ENCODE measurements at regions not wholly inside any gene's neighbourhood (a gene's known extent, or its start where the extent isn't known, plus 50 kb on each side); places are given as distances from the start of the nearest gene placed in this dataset.
A peak's percentile ranks its signal among the peaks of the same experiment; 100 is the strongest.

DNA sequence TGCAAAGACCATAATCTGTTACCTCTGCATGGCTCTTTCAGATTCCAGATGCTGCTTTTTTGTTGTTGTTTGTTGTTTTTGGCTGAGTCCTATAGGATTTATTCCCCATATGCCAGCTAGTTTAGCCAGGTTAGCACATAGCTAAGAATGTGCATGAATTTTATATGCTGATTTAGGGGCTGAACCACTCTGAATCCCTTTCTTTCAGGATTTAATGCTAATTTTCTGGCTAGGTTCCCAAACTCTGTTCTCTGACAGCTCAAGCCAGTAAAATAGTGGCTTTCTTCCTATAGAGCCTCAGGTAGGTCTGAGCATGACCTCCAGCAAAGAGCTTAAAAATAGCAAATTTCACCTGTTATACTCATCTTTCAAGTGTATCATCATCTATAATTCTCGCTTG, 521.4 kb downstream of the CAAP1 start:
- DNase-seq, result no peak

GRCh38 chr9:26369093-26369492, 523.5 kb downstream of the CAAP1 start:
- peak; percentile 47 for DNase-seq

DNA sequence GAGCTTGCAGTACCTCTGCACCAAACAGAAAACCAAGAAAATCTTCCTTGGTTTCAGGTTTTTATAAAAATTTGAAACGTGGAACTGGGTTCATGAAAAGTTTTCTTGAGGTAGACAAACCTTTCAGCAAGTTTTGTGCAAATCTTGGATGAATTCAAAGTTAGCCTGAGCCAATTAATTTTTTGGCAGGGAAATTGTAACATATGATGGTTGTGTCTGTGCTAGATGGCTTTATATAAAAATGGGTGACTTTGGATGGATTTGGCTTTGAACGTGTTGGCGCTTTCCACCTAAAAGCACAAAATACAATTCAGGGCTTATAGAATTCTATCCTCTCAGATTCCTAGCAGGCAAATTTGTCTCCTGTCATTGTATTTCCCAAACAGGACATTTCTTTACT, 524.4 kb downstream of the CAAP1 start:
- no peak for DNase-seq

GRCh38 chr9:26361010-26361409, 531.6 kb downstream of the CAAP1 start:
- DNase-seq, result no peak

DNA sequence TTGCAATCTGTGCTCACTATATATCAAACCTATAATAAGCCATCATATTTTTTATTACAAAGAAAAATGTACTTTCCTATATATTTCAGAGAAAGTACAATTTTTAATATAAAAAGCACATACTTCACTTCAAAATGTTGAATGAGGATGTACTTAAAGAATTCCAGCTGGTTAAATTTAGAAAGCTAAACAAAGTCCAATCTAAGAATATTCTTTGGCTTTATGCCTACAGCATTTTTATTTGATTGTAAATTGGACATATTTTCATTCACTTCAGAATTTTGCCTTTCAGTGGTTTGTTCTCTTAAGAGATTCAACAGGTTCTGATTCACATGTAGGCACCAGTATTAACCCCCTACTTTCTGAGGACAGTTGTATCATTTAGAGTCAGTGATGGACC, 533.8 kb downstream of the CAAP1 start:
- DNase-seq, result no peak

DNA sequence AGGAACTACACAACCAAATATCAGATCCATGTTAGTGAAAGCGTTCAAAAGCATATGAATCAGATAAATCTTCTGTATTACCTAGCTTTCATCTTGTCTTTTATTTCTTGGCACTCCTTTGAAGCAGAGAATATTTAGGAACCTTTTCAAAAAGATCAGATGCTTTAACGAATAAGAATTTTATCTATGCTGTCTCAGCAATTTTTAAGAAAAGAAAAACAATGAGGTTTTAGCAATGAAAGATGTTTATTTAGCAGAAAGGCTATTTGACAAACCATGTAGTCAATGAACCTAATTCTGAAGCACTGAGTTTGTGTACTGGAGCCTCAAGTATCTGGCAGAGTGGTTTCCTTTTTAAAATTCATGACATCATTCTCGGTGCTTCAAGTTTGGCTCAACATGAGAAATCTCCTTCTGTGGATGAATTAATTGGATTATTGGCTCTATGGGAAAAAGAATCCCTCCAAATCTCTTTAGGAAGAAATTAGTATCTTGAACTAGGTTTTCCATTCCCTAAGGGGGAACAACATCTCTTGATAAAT, 534.7 kb downstream of the CAAP1 start:
- DNase-seq, result no peak

GRCh38 chr9:26356491-26356890, 536.1 kb downstream of the CAAP1 start:
- no peak for DNase-seq

- DNase-seq, result no peak
These were observed 545.6 kb downstream of the CAAP1 start for GRCh38 chr9:26346942-26347477.

DNA sequence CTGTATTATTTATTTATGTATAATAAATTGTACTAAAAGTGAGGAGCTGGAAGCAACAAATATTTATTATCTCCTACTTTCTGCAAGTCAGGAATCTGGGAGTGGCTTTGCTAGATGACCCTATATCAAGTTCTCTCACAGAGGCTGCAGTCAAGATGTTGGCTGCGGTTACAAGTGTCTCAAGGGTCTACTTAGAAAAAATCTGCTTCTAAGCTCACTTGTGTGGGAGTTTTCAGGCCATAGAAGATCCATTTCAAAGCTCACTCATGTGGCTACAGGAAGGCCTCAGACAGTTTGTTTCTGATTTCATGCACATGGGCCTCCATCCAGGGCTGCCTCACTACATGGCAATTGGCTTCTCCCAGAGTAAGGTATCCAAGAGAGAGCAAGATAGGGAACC, 551.1 kb downstream of the CAAP1 start:
- DNase-seq, result no peak

DNA sequence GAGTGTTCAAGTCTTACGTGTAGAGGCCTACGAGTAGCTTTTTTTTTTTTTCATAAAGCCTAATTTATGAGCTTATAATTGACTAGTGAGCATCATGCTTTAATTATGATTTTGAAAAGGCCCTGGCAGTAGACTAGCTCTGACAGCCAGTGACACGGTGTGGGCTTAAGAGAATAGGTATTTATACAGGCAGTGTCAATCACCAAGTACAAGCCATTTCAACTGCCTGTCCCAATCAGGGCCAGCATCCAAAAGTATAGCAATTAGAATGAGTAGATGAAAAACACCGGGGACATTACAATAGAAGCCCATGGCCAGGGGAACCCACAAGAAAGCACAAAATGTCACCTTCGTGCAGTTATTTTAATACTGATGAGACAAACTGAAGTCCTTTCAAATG, 552.8 kb downstream of the CAAP1 start:
- DNase-seq, result no peak

GRCh38 chr9:26335116-26335515, 557.5 kb downstream of the CAAP1 start:
- no peak for DNase-seq

DNA sequence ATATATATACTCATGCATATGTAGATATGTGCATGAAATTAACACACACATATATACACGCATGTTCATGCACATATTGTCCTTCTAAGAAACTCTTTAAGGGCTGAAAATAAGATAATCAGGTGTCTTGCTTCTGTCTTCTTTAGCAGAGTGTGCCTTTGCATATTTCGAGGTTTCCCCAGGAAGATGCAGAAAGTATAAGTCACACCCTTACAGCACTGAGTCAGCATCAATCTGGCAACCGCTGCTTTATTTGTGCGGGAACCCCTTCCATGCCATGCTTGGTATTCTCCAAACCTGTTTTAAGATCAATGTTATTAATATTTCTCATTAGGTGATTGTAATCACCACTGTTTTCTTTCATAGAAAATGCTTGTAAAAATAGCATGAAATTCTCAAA, 557.9 kb downstream of the CAAP1 start:
- DNase-seq, result no peak

DNA sequence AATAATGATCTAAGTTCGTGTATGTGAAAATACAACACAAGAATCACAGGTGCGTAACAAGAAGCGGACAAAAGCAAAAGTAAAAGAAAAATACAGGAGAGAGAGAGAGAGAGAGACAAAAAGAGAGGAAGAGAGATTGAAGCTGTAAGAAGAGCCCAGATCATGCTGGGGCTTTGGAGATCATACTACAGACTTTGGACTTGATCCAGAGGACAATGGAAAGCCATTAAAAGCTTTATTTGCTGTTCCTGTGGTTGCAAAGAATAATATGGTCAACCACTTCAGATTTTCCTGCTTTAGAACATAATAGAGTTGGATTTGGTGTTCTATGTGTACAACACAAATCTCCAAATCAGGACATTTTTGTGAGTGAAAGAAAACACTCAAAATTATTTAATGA, 561.4 kb downstream of the CAAP1 start:
- no peak for DNase-seq

DNA sequence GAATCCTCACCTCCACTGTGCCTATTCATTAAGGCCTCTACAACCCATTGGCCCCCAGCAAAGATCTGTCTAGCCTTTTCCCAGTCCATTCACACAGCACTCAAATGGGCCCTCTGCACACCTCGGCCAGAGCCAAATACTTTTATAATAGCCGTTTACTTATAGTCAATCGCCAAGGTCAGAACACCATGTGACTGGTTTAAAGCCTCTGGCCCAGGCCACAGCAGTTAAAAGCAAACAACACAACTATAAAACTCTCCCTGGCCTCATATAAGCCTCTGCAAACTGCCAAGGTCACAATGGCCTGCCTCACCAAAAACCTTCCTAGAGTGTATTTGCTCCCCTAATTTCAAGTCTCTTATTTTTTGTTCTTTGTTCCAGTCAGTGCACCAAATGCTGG, 562.6 kb downstream of the CAAP1 start:
- no peak for DNase-seq

- DNase-seq, result peak; percentile 38
These were observed 566.0 kb downstream of the CAAP1 start for GRCh38 chr9:26326563-26326962.

DNA sequence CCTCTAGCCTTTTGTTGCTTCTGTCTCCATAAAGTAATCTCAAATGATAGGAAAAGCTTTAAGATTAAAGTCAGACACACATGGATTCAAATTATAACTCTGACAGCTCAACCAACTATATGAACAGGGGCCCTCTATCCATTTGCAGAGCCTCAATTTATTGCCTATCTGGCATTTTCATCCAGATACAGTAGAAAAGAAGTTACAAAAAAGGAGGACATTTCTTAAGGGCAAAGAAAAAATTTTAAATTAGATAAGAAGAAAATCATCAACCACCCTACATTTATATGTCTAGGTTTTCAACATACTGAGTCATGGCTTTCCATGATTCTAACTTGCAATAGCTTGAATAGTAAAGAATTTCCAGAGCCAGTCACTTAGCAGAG, 567.2 kb downstream of the CAAP1 start:
- no peak for DNase-seq

GRCh38 chr9:26324786-26325443, 567.7 kb downstream of the CAAP1 start:
- DNase-seq, result no peak

- DNase-seq, result no peak
These were observed 570.7 kb downstream of the CAAP1 start for GRCh38 chr9:26321935-26322334.

- no peak for DNase-seq
These were observed 572.7 kb downstream of the CAAP1 start for GRCh38 chr9:26319859-26320258.

- DNase-seq, result no peak
These were observed 579.5 kb downstream of the CAAP1 start for GRCh38 chr9:26313108-26313507.

DNA sequence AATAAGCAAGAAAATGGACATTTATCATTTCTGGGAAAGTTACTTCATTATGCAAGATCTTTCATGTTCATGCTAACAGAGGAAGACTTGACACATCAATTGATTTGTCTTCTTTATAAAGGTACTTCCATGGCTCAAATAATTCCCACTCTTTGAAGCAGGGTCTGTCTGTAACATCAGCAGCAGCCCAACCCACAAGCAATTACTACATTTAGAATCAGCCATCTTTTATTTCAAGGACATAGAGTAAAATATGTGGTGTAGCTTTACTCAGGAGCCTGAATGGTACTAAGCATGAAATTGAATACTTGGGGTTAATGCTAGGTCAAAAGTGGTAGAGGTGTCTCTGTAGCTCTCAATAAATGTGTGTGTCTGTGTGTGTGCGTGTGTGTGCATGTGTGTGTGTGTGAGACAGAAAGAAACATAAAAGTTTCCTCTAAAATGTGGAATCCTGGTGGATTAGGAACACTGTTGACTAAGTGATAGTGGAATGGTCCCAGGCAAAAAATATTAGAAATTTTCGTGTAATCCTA, 581.1 kb downstream of the CAAP1 start:
- no peak for DNase-seq

GRCh38 chr9:26310294-26310693, 582.3 kb downstream of the CAAP1 start:
- DNase-seq, result no peak

- no peak for DNase-seq
These were observed 584.3 kb downstream of the CAAP1 start for GRCh38 chr9:26308328-26308727.

DNA sequence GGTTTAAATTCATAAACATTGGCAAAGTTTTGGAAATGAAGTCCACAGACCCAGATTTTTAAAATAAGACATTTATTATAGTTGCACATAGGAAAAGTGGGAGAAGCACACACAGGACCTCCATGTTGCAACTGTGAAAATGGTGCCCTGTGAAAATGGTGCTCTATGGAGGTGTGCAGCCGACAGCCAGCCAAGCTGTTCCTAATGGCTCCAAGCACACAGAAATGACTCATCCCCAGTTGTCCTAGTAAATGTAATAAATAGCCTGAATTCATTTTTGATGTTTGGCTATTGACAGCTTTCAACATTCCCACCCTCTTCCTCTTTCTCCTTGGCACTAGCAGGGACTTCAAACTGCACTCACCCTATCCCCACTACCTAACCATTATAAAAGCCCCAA, 590.9 kb downstream of the CAAP1 start:
- no peak for DNase-seq

GRCh38 chr9:26301046-26301445, 591.6 kb downstream of the CAAP1 start:
- no peak for DNase-seq
